NCI-H146 treated with DMSO at 0.1 percent for 48 hours (cell line): ENCODE measurements at regions not wholly inside any gene's neighbourhood (a gene's known extent, or its start where the extent isn't known, plus 50 kb on each side); places are given as distances from the start of the nearest gene placed in this dataset.
A peak's percentile ranks its signal among the peaks of the same experiment; 100 is the strongest.

Experiments
- DNase-seq: peaks from one replicate; lab custom pipeline; 2025; ENCODE audit not compliant: unreplicated experiment; lab: John Stamatoyannopoulos, UW

DNA sequence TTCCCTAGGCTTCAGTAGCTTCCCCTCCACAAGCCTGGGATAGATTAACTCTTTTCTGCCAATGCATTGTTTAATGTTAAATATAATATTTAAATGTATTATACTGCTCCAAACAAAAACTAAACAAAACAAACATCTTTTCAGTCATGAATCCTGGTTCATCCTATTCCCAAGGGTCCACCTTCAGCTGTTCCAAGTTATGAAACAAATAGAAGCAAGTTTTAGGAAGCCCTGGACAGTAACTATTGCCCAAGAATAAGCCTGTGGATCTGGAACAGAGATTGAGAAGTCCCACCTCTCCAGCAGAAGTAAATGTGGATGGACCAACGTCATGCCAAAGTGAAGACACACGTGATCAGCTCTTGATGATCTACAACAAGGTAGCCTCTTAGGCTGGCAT lies 408.1 kb downstream of the SETD4 start:
- no peak for DNase-seq

DNA sequence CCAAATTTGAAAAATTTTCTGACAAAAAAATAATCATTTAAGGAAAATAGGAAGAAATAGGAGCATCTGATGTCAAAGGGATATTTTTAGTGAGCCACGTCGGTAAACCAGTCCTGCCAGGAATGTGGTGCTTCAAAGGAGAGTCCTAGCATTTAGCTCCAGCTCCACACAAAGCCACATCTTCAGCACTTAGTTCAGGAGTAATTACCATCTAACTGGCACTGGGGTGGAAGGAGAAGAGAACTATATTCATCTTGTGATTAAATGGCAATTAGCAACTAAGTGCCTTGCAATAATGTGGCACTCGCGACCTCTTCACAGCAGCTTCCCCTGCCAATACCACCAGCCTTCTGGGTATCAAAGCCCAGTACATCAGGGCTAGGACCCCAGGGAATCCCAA lies 409.1 kb downstream of the SETD4 start:
- no peak for DNase-seq

DNA sequence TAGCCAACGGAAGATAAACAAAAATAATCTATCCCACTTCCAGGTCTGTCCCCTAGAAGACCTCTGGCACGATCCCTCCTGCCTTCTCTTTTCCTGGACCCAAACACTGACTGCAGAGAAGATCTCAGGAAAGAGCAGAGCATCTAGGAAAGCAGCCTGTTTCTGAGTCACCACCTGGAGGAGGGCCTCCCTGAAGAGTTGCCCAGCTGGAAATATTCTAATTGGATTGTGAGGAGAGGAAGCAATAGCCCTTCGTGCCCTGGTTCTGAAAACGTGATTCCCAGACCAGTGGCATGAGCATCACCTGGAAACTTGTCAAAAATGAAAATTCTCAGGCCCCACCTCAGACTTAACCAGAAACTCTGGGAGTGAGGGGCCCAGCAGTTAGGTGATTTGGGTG lies 411.1 kb downstream of the SETD4 start:
- peak; percentile 12 for DNase-seq

DNA sequence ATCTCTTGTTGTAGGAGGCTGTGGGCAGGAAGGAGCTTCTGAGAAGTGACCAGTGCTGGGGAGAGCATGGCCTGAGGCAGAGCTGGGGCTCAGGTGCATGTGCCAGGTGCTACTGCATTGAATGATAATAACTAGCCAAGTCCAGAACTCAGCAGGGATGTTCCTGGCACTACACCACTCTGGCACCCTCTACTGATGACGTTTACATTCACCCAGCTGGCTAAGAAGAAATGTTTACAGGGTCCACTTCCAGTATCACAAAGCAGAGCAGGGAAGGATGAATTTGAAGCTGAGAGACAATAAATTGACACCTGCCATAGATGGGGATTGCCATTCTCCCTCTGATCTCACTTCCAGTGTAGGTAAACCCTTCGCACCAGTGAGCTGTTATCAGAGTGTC lies 411.8 kb downstream of the SETD4 start:
- DNase-seq, result peak; percentile 85

DNA sequence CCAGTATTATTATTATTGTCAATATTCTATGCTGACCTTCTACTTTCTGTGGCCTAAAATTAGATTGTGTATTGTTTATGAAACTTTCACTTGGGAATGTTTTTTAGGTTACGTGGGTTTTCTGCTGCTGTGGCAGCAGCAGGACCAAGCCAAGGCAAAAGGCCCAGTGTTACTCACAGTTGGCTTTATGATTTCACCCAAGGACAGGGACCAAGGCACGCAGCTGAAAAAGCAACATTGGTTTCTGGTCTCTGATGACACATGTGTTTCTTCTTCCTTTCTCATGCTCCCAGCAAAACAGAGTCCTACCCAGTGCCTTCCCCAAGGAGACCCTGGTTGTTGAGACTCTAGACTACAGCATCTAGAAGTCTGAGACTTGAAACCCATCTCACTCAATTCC lies 413.7 kb downstream of the SETD4 start:
- no peak for DNase-seq

DNA sequence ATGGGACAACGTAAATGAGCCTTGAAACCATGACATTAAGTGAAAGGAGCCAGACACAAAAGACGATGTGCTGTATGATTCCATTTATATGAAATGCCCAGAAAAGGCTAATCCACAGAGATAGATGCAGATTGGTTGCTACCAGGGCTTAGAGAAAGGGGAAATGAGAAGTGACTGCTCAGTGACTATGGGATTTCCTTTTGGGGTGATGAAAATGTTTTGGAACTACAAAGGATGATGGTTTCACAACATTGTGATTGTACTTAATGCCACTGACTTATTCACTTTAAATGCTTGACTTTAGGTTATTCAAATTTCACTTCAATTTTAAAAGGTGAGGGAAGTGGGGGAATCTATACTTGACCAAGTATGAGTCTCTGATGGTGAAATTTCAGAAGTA lies 414.3 kb downstream of the SETD4 start:
- no peak for DNase-seq

DNA sequence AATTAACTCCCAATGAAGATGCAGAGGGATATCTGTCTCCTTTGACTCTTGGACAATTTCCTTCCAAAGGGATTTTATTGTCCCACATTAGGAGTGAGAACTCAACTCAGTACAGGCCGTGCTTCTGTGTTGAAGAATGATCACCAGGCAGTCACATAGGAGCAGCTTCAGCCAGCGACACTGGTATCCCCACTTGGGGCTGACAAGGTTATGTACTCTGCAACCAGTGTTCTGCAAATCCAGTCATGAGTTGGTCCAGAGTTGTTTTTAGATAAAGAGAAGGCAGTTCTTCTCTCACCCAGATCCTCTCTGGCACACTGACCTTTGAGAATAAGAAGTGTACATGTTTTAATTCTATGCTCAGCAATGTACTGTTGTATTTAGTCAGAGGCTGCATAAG lies 415.8 kb downstream of the SETD4 start:
- DNase-seq, result no peak

DNA sequence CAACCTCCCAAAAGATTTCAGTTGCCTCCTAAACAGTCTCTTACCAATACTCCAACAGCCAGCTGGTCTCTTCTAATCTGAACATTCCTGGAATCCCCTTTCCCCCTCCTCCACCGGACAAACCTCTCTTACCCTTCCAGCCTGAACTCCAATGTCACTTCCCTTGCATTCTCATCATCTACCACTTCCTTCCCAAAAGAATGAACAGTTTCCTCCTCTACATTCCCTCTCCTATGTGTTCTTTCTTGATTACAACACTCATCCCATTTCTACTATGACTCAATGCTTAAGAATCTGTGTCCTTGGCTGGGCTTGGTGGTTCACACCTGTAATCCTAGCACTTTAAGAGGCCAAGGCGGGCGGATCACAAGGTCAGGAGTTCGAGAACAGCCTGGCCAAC lies 417.1 kb downstream of the SETD4 start:
- DNase-seq, result no peak

DNA sequence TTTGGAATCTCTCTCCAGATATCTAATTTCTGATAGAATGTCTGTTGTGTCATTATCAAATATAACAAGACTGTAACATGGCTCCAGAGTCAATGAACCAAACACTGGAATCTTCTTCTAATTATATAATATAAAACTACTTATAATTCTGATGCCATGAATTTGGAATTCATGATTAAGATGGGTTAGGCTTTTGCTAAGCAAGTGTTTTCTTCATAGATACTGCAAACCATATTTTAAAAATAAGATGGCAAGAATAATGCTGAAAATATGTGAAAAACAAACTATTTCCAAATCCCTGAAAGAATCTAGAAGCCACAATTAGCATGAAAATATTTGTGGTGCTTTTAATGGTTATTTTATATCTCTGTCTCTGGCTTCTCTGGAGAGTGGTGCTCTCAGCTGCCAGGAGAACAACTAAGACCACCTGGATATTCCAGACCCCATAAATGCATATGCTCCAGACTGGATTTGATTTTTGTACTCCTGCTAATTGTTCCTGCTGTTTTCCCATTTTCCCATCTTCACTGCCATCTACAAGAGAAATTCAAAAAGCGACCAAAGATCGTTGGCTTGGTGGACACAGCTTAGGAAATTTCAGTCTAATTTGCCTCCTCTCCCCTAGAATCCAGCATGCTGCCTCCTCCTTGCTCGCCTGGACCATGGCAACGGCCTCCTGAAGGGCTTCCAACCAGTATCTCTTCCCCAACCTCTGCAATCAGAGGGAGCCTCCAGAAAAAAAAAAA lies 418.9 kb downstream of the SETD4 start:
- no peak for DNase-seq

DNA sequence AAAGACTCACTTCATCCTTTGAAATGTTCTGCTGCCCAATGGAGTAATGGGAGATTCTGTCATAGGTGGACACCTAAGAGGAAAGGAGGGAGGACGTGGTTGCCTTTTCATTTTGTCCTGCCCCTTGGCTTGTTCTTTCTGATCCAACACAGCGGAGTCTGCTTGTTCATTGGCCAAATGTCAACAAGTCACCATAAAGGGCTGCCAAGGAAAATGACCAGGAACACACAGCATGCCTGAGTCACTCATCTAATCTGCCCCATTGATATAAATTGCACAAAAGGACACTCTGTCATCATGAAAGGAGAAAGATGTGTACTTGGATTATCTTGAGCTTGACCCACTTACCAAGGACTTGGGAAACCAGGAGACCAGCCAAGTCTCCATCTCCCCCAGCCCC lies 422.9 kb downstream of the SETD4 start:
- DNase-seq, result peak; percentile 0

DNA sequence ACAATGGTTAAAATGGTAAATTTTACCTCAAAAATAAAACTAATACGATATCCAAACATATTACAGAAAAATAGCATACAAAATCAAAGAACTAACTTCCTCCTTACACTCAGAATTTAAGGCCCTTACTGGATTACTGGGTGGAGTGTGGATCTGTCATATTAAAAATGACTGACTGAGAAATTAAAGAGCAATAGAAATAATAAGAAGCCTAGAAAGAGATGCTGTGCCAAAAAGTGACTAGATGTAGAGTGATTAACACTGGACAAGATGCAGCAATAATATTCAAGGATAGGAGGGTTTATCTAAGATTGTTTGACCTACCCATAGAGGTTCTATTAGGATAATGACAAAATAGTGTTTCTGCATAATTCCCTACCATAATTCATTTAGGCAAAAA lies 424.3 kb downstream of the SETD4 start:
- DNase-seq, result no peak

DNA sequence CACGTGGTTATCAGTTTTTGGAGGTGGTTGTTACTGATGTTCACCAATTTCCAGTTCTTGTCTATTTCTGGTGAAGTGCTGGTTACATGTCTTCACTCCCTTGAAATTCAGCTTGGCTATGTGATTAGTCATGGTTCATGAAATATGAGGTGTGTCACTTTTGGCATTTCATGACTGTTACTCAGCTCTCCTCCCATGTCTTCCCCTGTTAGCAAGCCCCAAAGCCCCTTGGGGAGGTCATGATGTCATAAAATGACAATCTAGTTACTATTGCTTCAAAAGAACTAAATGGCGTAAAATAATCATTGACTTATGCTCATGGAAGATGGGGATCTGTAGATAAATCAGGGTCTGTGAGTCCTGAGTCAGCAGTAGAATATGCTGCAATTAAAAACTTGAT lies 425.1 kb downstream of the SETD4 start:
- no peak for DNase-seq

DNA sequence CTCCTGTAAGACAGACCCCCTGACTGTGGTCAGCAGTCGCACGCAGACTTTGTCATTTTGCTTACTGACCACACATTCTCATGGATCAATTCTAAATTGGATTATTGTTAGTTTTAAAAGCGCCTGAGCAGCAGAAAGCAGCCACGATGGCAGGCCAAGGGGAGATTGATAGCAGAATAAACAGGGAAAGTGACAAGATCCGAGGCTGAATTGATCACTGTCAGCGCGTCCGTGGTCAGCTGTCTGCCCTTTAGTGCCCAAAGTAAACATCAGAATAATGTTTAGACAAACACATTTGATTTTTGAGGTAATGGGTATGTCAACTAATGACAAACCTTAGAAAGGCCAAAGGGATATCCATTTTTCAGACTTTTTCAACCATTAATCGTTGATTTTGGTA lies 426.8 kb downstream of the SETD4 start:
- peak; percentile 17 for DNase-seq

DNA sequence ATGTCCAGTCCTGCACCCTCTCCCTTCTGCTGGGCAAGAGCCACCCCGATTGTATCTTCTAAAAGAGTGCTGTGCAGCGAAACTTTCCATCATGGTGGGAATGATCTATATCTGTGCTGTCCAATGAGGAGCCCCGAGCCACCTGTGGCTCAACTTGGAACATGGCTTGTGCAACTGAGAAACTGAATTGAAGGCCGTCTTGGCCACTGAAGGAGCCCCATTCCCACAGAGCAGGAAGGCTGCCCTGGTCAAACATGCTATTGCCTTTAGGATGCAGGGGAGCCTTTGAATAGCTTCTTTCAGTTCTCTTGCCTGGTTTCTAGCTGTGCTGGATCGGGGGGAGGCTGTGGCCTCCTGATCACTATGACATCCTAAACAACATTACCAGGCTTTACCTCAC lies 427.6 kb downstream of the SETD4 start:
- no peak for DNase-seq

DNA sequence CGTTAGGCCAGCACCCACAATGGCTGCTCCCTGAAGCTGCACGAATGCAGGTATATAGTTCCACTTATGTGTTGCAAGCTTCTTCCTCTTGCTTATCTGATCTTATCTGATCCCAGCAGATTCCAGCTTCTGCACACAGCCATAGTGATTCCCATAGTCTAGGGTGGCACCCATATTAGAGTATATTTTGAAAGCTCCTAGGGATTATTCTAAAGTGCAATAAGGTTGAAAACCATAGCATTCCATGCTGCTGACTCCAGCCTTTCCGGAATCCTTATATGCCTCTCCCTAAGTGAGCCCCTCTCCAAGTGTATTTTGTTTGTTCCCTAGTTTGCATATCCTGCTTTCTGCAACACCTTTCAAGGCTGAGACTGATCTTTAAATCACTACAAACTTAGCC lies 432.0 kb downstream of the SETD4 start:
- DNase-seq, result no peak

DNA sequence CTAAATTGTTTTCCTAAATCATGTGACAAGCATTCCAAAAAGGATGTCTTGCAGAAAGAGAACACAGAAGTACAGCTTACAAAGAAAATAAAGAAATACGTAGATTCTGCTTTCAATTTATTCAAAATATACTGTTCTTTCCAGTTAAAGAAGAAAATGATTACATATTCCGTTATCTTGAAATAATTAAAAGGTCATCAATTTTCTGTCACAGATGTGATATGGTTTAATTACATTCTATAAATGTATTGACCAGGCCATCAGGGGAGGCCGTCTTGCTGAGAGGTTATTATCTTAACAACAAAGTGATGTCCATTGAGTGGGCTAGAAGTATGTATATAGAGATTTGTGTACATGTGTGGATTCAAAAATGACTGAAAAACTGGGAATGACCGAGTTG lies 432.9 kb downstream of the SETD4 start:
- DNase-seq, result peak; percentile 18

DNA sequence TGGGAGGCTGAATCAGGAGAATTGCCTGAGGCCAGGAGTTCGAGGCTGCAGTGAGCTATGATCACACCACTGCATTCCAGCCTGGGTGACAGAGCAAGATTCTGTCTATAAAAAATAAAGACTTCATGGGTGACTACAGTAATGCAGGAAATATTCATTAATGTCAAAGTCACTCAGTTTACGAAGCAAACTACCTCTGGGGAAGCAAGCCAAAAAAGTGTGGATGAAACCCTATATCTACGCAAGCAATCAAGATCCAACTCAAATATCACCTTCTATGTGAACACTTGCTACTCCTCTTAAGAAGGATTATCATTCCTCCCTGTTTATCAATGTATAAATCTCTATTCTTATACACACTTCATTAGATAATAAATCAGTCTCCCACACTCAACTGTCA lies 434.8 kb downstream of the SETD4 start:
- no peak for DNase-seq

DNA sequence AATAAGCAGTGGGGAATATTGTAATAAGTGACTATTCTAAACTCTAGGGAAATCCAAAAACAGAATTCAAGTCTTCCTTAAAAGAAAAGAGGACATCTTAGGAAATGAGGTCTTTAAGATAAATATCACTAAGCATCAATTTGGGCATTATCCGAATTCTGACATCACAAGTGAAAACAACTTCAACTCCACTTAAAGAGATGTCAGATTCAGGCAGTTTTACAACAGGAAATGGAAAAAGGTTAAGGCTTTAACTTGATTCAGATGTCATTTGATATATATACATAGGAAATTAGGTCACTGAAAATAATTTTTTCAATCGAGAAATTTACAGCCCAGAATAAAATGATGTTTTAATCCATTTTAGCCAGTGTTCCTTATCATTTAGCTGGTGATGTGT lies 435.4 kb downstream of the SETD4 start:
- no peak for DNase-seq

DNA sequence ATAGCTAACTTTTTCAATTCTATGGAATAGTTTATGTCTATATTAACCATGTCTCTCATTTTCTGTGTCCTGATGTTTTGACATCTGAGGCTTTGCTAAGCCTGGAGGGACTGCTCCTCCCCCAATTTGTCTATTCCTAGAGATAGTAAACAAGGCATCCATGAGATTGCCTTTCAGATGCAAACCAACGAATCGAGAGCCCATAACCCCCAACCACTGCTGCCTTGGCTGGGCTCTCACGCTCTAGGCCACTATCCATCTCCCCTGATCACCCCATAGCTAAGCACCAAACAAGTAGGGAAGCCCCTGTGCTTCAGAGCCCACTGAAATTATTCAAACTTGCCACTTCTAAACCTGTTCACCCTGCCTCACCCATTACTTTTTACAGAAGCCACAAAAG lies 437.7 kb downstream of the SETD4 start:
- no peak for DNase-seq

DNA sequence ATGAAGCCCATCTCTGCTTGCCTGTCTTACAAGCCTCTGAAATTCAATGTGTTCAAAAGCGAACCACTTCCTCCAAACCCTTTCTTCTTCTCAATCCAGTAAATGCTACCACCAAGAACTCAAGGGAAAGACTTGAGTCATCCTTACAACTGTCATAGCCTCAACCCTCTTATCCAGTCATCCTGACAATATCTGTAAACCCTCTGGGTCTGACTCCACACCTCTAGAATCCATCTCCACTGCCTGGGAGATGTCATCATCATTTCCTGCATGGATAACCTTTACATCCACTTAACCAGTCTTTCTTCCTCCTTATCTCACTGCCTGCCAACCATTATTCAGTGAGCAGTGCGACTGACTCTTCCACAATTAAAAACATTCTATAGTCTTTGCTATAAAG lies 441.1 kb downstream of the SETD4 start:
- DNase-seq, result no peak

DNA sequence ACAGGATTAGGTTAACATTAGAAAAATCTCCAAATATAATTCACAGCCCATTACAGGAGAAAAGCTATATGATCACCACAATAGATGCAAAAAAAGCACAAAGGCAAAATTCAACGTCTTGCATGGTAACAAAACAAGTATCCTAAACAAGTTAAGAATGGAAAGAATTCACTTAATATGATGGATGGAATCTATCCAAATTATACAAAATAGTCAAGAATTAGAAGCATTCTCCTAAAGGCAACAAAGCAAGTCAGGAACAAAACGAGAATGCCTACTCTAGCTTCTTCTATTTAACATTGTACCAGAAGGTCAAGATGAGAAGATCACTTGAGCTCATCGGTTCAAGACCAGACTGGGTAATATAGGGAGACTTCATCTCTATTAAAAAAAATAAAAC lies 442.8 kb downstream of the SETD4 start:
- DNase-seq, result no peak

DNA sequence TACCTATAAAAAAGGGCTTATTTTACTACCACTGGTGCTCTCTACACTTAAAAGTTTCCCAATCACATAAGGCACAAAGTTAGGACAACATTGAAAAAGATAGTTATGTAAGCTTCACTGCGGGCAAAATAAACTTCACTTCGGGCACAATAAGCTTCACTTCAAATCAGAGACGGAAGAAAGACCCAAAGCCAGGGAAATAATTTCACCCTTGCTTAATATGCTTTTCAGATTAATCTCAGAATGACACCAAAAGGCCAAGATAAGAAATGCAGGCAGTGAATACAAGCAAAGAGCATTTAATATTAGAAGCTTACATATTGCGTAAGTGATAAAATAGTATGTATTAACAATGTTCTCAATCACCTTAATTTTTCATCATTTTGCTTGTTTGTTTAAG lies 444.2 kb downstream of the SETD4 start:
- peak; percentile 6 for DNase-seq

DNA sequence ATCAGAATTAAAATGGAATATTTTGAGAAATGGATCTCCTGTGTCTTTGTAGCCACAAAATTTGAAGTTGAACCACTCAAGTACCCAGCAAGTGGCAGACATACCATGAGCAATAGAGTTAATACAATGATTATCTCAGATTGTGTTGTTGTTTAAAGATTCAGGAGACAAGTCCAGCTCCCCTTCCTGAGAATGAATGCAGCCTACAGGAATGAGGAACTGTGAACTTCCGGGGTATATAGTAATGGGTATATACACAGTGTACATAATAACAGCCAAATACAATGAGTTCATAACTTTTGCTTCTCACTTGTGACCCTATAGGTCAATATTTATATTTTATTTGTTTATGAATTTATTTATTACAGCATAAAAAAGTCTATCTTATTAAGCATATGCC lies 445.0 kb downstream of the SETD4 start:
- no peak for DNase-seq
